Fibroblast of skin of left biceps (primary cell): ENCODE measurements at regions not wholly inside any gene's neighbourhood (a gene's known extent, or its start where the extent isn't known, plus 50 kb on each side); places are given as distances from the start of the nearest gene placed in this dataset.
A peak's percentile ranks its signal among the peaks of the same experiment; 100 is the strongest.
"Not testable (repeated sequence)": the region's sequence is repeated elsewhere in the genome, so short reads cannot be mapped to it uniquely, and the experiment has no call there.

Source experiments
- DNase-seq, 2 experiments: peaks; one replicate each; pipeline ENCODE4 v3.0.0-alpha.2; 2013; ENCODE audit warnings: low read depth in 2 of 2

- no peak for DNase-seq
Observed at GRCh38 chr12:47348206-47348605, 268.4 kb upstream of the AMIGO2 start.

GRCh38 chr12:47346251-47347019, 266.7 kb upstream of the AMIGO2 start:
- DNase-seq = no peak

GRCh38 chr12:47343684-47344567, 264.2 kb upstream of the AMIGO2 start:
- DNase-seq = peak in 1 of 2 experiments; percentile 10

- DNase-seq = no peak
Observed at GRCh38 chr12:47340411-47341015, 260.8 kb upstream of the AMIGO2 start.

GRCh38 chr12:47337581-47337980, 257.8 kb upstream of the AMIGO2 start:
- DNase-seq = no peak

- not testable (repeated sequence) for DNase-seq
Observed at GRCh38 chr12:47333271-47333858, 253.6 kb upstream of the AMIGO2 start.

GRCh38 chr12:47328831-47329545, 249.2 kb upstream of the AMIGO2 start:
- DNase-seq = peak in 1 of 2 experiments; percentile 23

- no peak for DNase-seq
Observed at GRCh38 chr12:47326190-47326589, 246.4 kb upstream of the AMIGO2 start.

GRCh38 chr12:47323802-47324201, 244.0 kb upstream of the AMIGO2 start:
- no peak for DNase-seq

GRCh38 chr12:47321436-47321835, 241.7 kb upstream of the AMIGO2 start:
- no peak for DNase-seq

GRCh38 chr12:47319746-47320145, 240.0 kb upstream of the AMIGO2 start:
- DNase-seq = no peak

GRCh38 chr12:47318963-47319362, 239.2 kb upstream of the AMIGO2 start:
- DNase-seq = no peak

GRCh38 chr12:47317175-47317915, 237.6 kb upstream of the AMIGO2 start:
- DNase-seq = no peak

- no peak for DNase-seq
Observed at GRCh38 chr12:47316609-47317049, 236.9 kb upstream of the AMIGO2 start.

- DNase-seq = no peak
Observed at GRCh38 chr12:47314996-47315395, 235.2 kb upstream of the AMIGO2 start.

GRCh38 chr12:47312808-47313426, 233.2 kb upstream of the AMIGO2 start:
- DNase-seq = no peak

GRCh38 chr12:47312147-47312546, 232.4 kb upstream of the AMIGO2 start:
- no peak for DNase-seq

GRCh38 chr12:47311568-47311967, 231.8 kb upstream of the AMIGO2 start:
- DNase-seq = no peak

GRCh38 chr12:47311010-47311409, 231.3 kb upstream of the AMIGO2 start:
- DNase-seq = no peak

GRCh38 chr12:47308672-47309071, 228.9 kb upstream of the AMIGO2 start:
- no peak for DNase-seq
